ACHN (cell line): ENCODE measurements at regions not wholly inside any gene's neighbourhood (a gene's known extent, or its start where the extent isn't known, plus 50 kb on each side); places are given as distances from the start of the nearest gene placed in this dataset.

ENCODE experiments used
- DNase-seq: peaks from one replicate; pipeline ENCODE4 v3.0.0-alpha.2; 2015
- in situ Hi-C: cut with HindIII; loops from 2 replicates; pipeline ENCODE4 v1.10.0; 2017; ENCODE audit warnings: low sequenced_read_pairs, low pct_ligation_motif_present, low pct_unique_long_range_greater_than_20kb

DNA sequence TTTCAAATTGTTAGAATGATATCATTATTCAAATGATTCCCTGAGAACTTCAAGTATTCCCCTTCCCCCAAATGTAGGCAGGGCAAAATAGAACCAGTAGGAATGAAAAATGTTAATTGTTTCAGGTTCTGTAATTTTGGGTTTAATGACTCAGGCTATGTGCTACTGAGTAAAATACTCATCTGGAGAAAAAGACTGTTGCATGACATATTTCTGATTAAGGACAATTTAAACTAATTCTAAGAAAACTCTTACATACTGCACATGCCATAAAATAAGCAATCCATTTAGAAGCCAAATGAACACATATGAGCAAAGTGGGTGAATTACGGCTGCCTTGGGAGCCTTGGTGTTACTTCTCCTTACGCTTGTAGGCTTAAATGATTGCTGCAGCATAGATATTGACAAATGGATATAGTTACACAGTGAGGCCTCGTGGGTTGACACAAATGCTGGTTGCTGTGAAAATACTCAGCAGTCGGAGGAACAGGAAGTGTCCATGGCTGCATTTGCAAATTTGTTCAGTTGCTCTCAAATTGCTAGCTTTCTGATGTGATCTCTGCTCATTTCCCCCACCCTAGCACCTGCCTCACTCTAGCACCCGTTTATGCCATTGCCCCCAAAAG lies 174.9 kb upstream of the DMAC1 start:
- DNase-seq, result no peak
- in situ Hi-C loops, result no loop called here

DNA sequence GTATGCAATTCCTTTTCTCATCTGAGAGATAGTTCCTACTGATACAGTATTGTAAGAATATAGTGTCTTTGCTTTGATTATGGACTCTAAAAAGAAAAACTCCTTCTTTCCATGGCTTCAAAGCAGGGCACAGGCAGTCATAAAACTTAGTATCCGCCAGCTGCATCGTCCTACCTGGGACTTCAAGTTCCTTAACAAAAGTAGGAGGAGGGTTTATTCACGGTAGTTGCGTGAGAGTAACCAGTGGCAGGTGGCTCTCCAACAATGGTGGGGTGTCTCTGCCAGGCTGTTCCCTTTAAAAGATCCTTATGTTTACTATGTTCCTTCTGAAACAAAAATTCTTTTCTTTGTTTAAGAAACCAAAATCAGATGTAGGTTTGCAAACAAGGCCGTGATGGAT lies 173.5 kb upstream of the DMAC1 start:
- no peak for DNase-seq
- in situ Hi-C loops, result no loop called here

DNA sequence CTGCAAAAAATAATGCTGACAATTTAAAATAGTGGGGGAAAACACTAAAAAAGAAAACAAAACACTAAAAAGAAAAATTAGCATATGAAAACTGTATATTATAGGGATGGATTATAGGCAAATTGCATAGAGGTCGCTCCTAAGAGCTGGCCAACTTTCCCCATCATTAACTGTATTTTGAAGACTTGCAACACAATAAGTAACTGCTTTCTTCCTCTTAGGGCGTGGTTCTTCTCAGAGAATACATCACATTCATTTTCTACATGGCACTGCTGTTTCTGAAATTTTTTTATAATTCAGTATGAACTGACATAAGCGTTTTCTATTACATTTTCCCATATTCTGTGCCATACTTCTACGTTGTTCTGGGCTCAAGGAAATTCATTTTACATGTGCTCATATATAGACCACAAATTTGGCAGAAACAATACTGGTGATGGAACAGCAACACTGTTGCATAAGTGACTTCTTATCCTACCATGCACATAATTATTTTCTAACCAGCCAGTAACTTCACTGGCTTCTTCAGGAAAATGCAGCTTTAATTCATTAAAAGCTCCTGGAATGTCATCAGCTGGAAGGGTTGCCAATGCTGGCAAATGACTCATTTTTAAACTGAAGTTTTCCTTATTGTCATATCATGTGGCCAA lies 171.2 kb upstream of the DMAC1 start:
- DNase-seq, result no peak
- in situ Hi-C loops, result no loop called here

DNA sequence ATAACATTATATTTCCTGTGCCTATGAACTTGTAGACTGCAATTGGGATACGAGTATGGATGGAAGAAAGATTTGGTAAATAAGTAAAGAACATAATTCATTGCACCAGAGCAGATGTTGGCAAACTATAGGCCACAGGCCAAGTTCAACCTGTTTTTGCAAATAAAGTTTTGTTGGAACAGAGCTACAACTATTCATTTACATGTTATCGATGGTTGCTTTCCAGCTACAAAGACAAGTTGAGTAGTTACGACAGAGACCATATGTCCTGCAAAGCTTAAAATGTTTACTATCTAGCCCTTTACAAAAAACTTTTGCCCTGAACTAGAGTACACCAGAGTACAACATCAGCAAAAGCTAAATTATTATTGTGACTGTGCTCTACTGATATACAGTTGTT lies 169.1 kb upstream of the DMAC1 start:
- in situ Hi-C loops, result no loop called here
- no peak for DNase-seq

DNA sequence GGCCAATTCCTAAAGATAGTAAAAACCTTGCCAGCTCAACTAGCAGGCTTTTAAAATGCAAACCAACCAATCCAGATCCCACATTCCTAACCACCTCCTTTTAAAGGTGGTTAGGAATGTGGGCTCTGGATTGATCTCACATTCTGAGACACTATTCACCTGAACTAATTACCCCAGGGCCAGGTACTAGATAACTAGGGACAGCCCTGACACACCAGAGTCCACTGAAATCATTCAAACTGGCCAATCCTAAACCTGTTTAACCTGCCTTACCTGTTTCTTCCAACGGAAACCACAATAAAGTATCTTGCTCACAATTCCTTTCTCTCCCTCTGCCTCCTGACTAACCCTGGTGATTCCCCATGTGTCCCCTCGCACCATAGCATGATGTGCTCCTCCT lies 168.3 kb upstream of the DMAC1 start:
- DNase-seq, result no peak
- in situ Hi-C loops, result no loop called here

DNA sequence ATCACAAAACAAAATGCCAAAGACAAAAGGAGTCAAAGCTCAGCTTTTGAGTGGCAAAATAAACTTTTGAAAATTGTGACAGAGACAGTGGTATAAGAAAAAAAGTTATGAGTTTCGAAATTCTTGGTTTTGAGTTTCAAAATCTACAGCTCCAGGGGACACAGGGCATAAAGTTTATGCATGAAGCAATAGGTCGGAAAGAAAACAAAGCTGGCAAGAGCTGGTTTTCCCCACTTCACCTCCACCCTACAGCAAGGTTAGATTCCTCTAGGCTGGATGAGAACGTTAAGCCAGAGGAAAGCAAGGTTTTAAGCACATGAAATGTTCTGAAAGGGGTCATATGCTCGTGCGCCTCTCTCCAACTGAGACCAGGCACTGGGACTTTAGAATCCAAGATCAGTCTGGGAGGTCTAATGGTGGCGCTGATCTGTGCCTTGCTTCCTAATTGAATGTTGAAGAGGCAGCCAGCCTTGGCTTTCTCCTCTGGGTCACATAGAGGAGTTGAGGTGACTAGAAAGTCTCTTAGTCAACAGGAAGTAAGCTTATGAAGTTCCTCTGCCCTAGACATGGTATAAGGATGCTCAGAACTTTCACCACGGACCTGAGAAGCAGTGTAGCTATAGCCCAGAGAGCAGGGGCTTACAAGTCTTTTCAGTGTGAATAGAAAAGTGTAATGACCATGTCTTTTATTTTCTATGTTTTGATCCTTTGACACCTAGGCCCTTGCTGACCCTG lies 167.7 kb upstream of the DMAC1 start:
- in situ Hi-C loops, result no loop called here
- no peak for DNase-seq

DNA sequence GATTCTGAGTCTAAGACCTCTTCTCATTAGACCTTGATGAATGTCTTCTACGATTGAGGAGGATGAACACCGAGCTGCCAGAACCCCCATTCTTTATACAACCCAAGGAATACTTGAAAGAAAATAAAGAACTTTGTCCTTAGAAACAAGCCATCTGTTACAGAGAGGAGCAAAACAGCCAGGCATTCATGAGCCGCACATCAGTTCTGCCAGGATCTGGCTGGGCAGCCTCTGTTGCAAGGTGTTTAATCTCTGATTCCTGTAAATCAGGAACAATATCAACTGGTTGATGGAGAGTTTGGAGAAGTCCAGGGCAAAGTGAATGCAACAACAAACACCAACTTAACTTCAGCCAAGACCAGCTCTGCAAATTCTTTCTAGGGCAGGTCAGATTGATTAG lies 165.5 kb upstream of the DMAC1 start:
- DNase-seq, result no peak
- in situ Hi-C loops, result no loop called here

DNA sequence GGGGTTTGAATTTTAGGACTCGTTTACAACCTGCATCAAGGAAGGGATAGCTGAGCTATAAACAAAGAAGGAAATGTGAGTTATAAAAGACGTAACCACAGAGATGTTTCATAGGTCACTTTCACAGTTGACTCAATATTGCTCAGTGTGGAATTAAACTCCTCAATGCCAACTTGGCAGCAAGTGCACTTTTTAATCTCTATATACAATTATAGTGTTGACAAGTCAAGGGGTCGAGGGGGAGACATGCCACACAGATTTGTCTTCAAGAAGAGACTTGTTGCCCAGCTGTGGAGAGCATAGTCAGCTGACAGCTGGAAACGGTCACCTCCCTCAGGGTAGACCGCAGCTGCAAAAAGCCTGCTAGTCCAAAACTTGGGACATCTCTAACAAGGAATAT lies 163.4 kb upstream of the DMAC1 start:
- DNase-seq, result no peak
- in situ Hi-C loops, result no loop called here

DNA sequence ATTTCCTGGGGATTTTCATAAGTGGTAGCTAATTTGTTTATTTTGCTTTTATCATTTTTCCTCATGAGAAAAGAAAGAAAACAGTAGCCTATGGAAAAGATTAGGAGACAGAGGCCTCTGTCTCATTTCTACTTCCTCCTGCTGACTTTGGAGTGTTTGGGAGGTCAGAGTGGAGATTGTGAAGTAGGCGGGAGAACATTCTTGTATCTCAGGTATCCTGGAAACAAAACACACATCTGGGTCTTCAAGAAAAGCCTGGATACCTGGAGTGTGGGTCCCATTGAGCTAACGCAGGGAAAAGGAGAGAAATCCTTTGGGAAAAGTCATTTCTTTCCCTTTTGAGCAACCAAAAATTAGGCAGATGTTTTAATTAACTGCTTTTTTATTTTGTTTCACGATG lies 161.5 kb upstream of the DMAC1 start:
- DNase-seq, result no peak
- in situ Hi-C loops, result no loop called here

DNA sequence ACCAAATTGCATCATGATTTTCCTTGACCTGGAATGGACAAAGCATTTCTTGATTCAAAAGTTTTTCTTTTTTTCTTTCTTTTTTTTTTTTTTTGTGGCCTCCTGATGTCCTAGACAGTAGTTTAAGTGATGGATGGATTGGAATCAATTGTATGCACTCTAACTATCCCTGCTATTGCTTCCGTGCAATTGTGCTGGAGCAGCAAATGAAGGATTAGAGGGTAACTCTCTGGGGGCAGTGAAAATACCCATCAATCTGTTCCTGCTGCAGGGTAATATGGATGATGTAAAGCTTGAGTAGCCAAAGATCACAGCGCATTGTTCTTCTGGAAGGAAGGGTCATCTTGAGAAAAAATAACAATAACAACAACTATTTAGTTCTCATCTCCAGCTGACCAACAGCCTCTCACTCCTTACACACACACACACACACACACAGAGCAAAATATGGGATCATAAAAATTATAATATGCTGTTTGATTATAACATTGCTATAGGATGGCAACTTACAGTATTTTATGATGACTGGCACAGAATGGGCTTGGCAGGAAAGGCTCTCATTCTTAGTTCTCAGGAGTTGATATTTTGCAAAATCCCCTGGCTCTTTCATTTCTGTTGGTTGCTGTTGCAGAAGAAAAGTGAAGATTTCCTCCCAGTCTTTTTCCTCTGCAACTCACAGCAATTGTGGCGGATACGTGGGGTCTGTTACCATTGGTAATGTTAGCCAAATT lies 160.9 kb upstream of the DMAC1 start:
- in situ Hi-C loops, result no loop called here
- no peak for DNase-seq

DNA sequence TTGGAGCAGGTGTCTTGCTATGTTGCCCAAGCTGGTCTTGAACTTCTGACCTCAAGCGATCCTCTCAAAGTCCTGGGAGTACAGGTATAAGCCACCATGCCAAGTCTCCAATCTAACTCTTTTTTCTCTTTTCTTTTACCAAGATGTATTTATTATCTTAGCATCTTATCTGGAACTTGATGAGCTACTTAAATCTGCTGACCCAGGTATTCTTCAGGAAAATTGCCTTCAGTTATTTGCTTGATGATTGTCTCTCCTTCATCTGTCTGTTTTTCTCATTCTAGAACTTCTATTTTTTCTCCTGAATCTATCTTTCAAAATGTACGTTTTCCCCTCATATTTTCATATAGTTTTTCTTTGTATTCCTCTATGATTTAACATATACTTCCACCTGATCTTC lies 158.2 kb upstream of the DMAC1 start:
- no peak for DNase-seq
- in situ Hi-C loops, result no loop called here

DNA sequence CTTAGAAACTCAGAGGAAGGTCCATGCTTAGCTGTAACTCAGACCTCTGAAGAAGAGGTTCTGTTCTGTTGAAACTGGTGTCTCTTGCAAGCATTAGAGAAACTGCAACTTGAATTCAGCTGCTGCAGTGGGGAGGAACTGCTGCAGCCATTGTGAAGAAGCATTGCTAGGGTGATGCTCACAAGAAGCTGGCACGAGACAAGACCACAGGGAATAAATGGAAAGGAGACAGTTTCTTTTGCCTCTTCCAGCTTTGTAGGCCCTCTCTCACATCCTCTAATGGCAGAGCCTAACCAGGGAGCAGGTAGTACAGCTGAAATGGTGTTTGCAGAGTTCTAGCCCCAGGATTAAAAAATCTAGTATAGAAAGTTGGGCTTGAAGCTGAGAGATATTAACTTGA lies 148.0 kb upstream of the DMAC1 start:
- no peak for DNase-seq
- in situ Hi-C loops, result no loop called here

DNA sequence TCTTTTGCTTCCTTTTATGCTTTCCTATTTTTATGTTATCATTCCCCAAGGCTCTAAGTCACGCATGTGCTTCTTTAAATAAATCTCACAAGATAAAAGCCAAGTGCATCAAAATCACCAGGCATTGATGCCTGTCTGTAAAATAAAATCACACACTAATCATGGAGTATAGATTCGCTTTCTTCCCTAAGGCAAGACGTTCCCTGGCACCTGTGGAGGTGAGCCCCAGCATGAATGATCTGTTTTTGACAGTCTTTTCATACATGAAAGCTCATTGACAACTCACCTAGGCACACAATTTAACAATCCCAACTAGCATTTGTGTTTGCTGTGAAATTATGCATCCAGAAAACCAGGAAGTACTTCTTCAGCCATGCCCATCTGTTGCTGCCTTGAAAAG lies 146.9 kb upstream of the DMAC1 start:
- in situ Hi-C loops, result no loop called here
- DNase-seq, result no peak

DNA sequence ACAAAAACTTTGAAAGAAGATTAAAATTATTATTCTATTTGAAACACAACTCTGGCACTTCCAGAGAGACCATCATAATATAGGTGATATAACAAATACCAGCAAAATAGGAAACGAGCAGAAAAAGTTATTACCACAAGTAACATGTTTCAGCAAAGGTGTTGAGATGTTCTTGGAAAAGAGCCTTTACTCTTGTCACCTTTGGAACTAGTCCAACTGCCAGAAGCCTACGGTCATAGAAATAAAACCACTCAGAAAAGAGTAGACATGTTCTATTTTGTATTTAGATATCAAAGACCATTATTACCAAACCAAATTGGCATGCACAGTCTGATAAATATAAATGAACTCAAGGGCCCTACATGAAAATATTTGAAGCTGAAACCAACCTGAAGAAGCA lies 145.0 kb upstream of the DMAC1 start:
- DNase-seq, result no peak
- in situ Hi-C loops, result no loop called here

DNA sequence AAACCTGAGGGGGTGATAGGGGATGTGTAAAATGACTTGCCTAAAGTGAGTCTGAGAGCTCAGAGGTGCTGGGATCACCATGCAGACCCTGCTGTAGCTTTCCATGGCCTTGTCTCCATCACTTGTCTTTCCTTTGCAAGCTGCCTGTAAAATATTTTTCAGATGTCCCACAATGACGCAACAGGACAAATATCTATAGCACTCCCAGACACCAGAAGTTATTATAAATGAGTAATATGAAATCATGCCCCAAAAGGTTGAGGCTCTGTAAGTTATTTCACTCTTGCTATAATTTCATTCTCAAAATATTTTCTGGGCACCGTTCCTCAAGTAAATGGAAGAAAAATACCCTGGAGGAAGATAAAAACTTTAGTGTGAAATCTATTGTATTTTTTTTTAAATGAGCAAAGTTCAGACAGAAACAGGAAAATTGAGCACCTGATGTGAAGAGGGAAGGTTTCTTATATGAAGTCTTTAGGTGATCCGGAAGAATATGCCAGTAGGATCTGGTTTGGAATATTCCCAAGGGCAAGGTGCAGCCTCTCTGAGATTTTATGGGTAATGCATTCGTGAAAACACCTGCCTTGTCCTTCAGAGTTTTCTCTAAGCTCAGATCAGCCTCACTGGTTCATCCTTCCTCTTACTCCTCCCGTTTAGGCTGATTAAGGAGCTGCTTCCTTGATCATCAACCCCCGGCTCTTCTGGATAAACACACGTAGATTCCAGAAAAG lies 138.3 kb upstream of the DMAC1 start:
- no peak for DNase-seq
- in situ Hi-C loops, result no loop called here

DNA sequence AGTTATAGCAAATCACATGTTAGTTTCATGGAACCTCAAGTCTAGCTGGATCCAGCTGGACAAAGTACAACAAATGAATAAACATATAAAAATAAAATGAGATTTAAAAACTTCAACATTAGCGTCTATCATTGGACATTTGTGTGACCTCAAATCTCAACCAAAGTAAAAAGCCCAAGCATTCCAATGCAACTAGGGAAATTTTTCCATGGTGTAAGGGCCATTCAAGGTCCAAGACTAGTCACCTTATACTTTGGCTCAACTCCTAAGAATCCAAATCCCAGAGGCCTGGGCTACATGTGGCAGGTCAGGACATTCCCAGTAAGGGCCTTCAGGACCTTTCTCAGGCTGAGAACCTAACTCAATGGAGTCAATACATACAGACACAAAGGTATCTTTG lies 137.4 kb upstream of the DMAC1 start:
- in situ Hi-C loops, result no loop called here
- DNase-seq, result no peak

DNA sequence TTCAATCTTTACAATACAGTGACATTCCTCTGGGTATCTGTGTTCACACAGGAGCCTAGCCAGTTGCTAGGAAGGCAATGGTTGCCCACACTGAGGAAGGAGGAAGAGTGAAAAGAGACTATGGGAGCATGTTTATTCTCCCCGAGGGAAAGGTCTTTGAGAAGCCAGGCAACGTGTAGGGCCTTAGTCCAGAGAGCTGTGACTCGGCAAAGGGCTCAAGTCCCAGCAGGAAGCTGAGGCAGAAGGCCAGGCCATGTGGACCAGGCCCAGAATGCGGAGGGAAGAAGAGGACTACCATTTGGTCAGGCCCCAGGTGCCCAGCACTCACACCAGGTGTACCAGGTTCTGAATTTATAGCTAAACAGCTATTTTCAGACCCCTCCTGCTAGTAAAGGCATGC lies 136.6 kb upstream of the DMAC1 start:
- no peak for DNase-seq
- in situ Hi-C loops, result no loop called here

DNA sequence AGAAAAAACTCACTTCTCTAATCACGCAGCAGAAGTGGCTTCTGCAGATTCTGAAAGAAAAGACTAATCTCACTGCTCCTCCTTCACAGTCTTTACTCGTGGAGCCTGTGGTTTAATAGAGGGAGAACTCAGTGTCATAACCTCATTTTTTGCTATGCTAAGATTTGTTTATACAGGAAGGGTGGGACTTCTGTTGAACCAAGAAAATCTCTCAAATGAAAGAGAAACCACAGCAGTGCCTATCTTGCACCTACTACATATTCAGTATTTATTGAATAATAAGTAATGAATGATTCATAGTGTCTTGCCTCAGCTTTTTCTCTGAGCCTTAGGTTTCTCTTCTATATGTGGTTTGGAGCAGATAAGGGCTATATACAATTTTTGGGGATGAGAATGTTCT lies 136.1 kb upstream of the DMAC1 start:
- DNase-seq, result no peak
- in situ Hi-C loops, result no loop called here

DNA sequence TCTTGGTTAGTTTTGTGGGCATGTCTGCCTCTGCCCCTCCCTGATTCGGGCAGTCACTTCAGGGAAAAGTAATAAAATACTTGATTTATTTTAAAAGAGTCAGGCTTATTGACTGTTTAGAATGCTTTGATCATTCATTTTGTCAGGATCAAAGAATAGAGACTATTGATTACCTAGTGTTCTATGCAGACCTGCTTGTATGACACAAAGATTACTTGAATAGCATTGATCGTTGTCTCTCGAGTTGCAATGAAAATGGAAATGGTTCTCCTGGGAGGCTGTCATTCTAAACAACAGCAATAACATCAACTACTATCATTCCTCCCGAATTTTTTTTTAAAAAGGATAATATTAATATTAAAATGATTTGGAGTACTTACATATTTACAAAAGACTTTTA lies 133.2 kb upstream of the DMAC1 start:
- DNase-seq, result no peak
- in situ Hi-C loops, result no loop called here
